GM18517 (cell line): ENCODE measurements at regions not wholly inside any gene's neighbourhood (a gene's known extent, or its start where the extent isn't known, plus 50 kb on each side); places are given as distances from the start of the nearest gene placed in this dataset.
"Not testable (repeated sequence)": the region's sequence is repeated elsewhere in the genome, so short reads cannot be mapped to it uniquely, and the experiment has no call there.

Experiments used
- ATAC-seq: cut with Tn5 transposase; IDR thresholded peaks from one replicate; pipeline ENCODE4 v1.9.1; 2021; ENCODE audit warnings: mild to moderate bottlenecking, moderate library complexity; ENCODE audit not compliant: unreplicated experiment

GRCh38 chr10:111261081-111261615 is 184.3 kb downstream of the ADRA2A start:
- ATAC-seq, result no peak

- ATAC-seq, result no peak
Measured at GRCh38 chr10:111265341-111265740, 188.5 kb downstream of the ADRA2A start.

GRCh38 chr10:111266165-111266564 is 189.3 kb downstream of the ADRA2A start:
- ATAC-seq, result no peak

GRCh38 chr10:111267673-111268072 is 190.8 kb downstream of the ADRA2A start:
- no peak for ATAC-seq

GRCh38 chr10:111273235-111273634 is 196.4 kb downstream of the ADRA2A start:
- ATAC-seq, result no peak

GRCh38 chr10:111273635-111274034 is 196.8 kb downstream of the ADRA2A start:
- ATAC-seq, result no peak

GRCh38 chr10:111275091-111275490 is 198.3 kb downstream of the ADRA2A start:
- no peak for ATAC-seq

GRCh38 chr10:111277661-111278060 is 200.8 kb downstream of the ADRA2A start:
- ATAC-seq, result no peak

GRCh38 chr10:111278266-111278665 is 201.4 kb downstream of the ADRA2A start:
- ATAC-seq, result no peak

- ATAC-seq, result no peak
Measured at GRCh38 chr10:111281516-111281915, 204.7 kb downstream of the ADRA2A start.

- ATAC-seq, result no peak
Measured at GRCh38 chr10:111289461-111289860, 212.6 kb downstream of the ADRA2A start.

GRCh38 chr10:111290649-111291048 is 213.8 kb downstream of the ADRA2A start:
- no peak for ATAC-seq

- ATAC-seq, result no peak
Measured at GRCh38 chr10:111295788-111296187, 219.0 kb downstream of the ADRA2A start.

- ATAC-seq, result no peak
Measured at GRCh38 chr10:111297351-111297848, 220.6 kb downstream of the ADRA2A start.

- no peak for ATAC-seq
Measured at GRCh38 chr10:111298031-111298430, 221.2 kb downstream of the ADRA2A start.

GRCh38 chr10:111299037-111299436 is 222.2 kb downstream of the ADRA2A start:
- ATAC-seq, result no peak

- no peak for ATAC-seq
Measured at GRCh38 chr10:111303887-111304286, 227.1 kb downstream of the ADRA2A start.

- no peak for ATAC-seq
Measured at GRCh38 chr10:111316722-111317212, 239.9 kb downstream of the ADRA2A start.

GRCh38 chr10:111319866-111320265 is 243.0 kb downstream of the ADRA2A start:
- ATAC-seq, result no peak

- no peak for ATAC-seq
Measured at GRCh38 chr10:111323389-111323966, 246.6 kb downstream of the ADRA2A start.

- not testable (repeated sequence) for ATAC-seq
Measured at GRCh38 chr10:111332174-111332573, 255.3 kb downstream of the ADRA2A start.

GRCh38 chr10:111335826-111336225 is 259.0 kb downstream of the ADRA2A start:
- ATAC-seq, result no peak

- no peak for ATAC-seq
Measured at GRCh38 chr10:111338035-111338434, 261.2 kb downstream of the ADRA2A start.
